NCI-H2107 treated with DMSO at 0.1 percent for 48 hours (cell line): ENCODE measurements at regions not wholly inside any gene's neighbourhood (a gene's known extent, or its start where the extent isn't known, plus 50 kb on each side); places are given as distances from the start of the nearest gene placed in this dataset.

Experiments
- DNase-seq: peaks from one replicate; lab custom pipeline; 2025; ENCODE audit not compliant: unreplicated experiment; lab: John Stamatoyannopoulos, UW

- no peak for DNase-seq
Observed at GRCh38 chr1:14094611-14095400, 394.8 kb downstream of the PRDM2 start.

GRCh38 chr1:14098294-14098913 lies 398.4 kb downstream of the PRDM2 start:
- DNase-seq = no peak

- DNase-seq = no peak
Observed at GRCh38 chr1:14100444-14100843, 400.5 kb downstream of the PRDM2 start.

GRCh38 chr1:14100919-14101318 lies 400.9 kb downstream of the PRDM2 start:
- DNase-seq = no peak

DNA sequence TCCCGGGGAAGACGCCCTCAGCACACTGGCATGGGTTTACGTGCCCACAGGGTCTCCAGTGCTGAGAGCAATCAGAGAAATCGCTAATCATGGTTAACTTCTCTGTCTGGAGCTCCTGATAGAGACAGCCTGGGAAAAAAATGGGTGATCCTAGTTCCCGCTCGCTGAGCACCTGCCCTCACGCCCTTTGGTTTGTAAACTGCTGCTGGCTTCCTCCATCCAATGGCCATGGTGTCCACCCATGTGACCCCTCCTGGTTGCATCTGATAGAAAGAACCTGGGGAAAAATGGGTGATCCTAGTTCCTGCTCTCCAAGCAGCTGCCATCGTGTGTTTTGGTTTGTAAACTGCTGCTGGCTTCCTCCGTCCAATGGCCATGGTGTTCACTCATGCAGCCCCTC lies 402.2 kb downstream of the PRDM2 start:
- DNase-seq = no peak

DNA sequence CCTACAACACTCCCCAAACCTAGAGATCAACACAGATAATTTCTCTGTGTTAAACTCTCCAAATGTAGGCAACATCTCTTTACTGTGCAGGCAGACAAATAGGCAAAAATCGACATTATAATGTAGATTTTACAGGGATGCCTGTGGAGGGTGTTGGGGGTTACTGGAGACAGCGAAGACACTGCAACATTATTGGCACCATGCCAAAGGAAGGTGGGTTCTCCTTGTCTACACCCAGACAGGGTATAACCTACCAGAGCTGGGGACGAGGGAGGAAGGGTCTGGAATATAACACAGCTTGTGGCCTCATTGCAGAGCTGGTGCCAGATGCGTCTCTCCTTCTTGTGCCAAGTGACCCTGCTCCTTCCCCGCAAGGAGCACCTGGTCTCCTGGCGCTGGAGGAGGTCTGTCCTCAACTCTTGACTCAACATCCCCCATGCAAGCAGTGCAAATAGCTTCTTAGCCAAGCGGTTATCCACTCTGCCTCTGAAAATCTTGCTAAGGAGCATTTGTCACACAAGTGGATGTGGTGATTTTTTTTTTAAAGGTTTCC lies 404.0 kb downstream of the PRDM2 start:
- no peak for DNase-seq

GRCh38 chr1:14106126-14106525 lies 406.1 kb downstream of the PRDM2 start:
- DNase-seq = no peak

- DNase-seq = no peak
Observed at GRCh38 chr1:14106679-14107313, 406.8 kb downstream of the PRDM2 start.

DNA sequence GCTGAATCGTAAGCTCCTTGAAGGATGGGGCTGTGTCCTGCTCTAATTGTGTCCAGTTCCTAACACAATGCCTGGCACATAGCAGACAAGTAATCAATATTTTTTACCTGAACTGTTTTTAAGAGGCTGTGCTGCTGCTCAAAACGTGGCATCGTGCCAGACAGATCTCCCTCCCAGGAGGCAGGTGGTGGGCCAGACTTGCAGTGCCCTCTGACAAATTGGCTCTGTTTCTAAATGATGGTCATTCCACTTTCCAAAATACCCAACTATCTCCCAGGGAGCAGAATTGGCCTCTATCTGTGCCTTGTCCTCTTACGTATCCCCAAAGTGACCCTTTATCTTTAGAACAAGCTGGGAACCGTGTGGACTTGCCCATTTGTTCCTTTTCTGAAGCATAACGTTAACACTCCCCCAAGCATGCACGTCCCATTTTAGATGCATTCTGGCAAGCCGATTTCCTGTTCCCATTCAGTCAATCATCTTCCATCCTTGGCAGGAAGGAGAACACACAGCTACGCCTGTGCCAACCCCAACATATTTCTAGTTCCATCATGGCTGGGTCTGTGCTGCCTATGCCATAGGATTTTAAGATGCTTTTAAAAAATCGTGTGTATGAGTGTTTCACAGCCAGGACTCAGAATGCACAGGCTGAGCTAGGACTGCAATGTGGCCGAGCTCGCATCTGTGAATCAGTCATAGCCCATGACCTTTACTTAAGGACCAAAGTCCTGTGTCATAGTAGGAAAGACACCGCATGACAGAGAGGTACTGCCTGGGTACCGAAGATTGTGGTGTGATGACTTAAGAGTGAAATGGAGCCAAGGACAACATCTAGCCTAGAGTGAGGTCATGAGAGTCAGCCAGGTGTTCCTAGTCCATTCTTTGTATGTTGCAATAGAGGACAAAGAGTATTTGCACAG lies 408.6 kb downstream of the PRDM2 start:
- no peak for DNase-seq

DNA sequence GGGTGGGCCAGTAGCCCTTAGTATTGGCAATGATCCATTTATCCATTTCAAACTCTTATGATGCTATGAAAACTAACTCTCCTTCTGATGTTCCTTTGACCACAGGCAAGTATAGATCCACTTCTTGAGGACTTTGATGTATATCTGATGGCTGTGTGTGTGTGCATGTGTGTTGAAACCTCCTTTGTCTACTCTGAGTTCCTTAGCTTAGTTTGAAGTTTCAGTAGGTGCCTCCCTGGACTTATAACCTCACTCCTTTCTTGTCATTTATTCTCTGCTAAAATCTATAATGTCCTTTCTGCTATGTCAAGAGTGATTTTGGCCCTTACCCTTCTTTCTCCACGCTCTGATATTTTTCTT lies 409.3 kb downstream of the PRDM2 start:
- no peak for DNase-seq

GRCh38 chr1:14110040-14110439 lies 410.1 kb downstream of the PRDM2 start:
- no peak for DNase-seq

- DNase-seq = no peak
Observed at GRCh38 chr1:14111121-14111520, 411.1 kb downstream of the PRDM2 start.

- no peak for DNase-seq
Observed at GRCh38 chr1:14112613-14113012, 412.6 kb downstream of the PRDM2 start.

GRCh38 chr1:14113271-14113670 lies 413.3 kb downstream of the PRDM2 start:
- DNase-seq = no peak

GRCh38 chr1:14113841-14114567 lies 414.0 kb downstream of the PRDM2 start:
- DNase-seq = peak; percentile 72

- no peak for DNase-seq
Observed at GRCh38 chr1:14115976-14116375, 416.0 kb downstream of the PRDM2 start.

- no peak for DNase-seq
Observed at GRCh38 chr1:14117700-14118099, 417.7 kb downstream of the PRDM2 start.

GRCh38 chr1:14118691-14119485 lies 418.9 kb downstream of the PRDM2 start:
- no peak for DNase-seq

GRCh38 chr1:14120895-14121294 lies 420.9 kb downstream of the PRDM2 start:
- no peak for DNase-seq

DNA sequence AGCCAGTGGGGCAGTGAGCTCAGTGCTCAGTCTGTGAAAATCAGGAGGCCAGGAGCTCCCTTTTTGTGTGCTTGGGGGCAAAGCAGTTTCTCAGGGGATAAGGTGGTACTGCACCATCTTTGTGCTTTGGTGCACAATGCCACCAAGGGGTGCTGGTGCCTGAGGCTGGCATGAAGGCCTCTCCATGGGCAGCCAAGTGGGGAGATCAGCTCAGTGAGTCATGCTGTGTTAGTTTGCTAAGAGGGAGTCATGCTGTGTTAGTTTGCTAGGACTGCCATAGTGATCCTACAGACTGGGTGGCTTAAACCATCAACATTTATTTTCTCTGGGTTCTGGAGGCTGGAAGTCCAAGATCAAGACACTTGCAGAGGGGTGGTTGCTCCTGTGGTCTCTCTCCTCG lies 428.1 kb downstream of the PRDM2 start:
- no peak for DNase-seq
